GM19468 (cell line): ENCODE measurements at regions not wholly inside any gene's neighbourhood (a gene's known extent, or its start where the extent isn't known, plus 50 kb on each side); places are given as distances from the start of the nearest gene placed in this dataset.

ENCODE experiments used
- ATAC-seq: cut with Tn5 transposase; IDR thresholded peaks from one replicate; pipeline ENCODE4 v1.9.1; 2021; ENCODE audit warnings: mild to moderate bottlenecking, moderate library complexity, moderate number of reproducible peaks; ENCODE audit not compliant: unreplicated experiment; ENCODE audit errors: extremely low read depth

- ATAC-seq: no peak
These were observed 64.7 kb upstream of the TOP3B start for GRCh38 chr22:22047266-22047665.

GRCh38 chr22:22046370-22046769 is 63.8 kb upstream of the TOP3B start:
- ATAC-seq: no peak

GRCh38 chr22:22045571-22046335 is 63.2 kb upstream of the TOP3B start:
- no peak for ATAC-seq

- ATAC-seq: no peak
These were observed 61.6 kb upstream of the TOP3B start for GRCh38 chr22:22044153-22044552.

- no peak for ATAC-seq
These were observed 60.9 kb upstream of the TOP3B start for GRCh38 chr22:22043296-22044078.

GRCh38 chr22:22042599-22043295 is 60.2 kb upstream of the TOP3B start:
- no peak for ATAC-seq

GRCh38 chr22:22042009-22042408 is 59.4 kb upstream of the TOP3B start:
- ATAC-seq: no peak

GRCh38 chr22:22040908-22041307 is 58.3 kb upstream of the TOP3B start:
- ATAC-seq: no peak

GRCh38 chr22:22040472-22040871 is 57.9 kb upstream of the TOP3B start:
- ATAC-seq: no peak

- ATAC-seq: no peak
These were observed 56.9 kb upstream of the TOP3B start for GRCh38 chr22:22039286-22040074.

GRCh38 chr22:22038178-22038880 is 55.7 kb upstream of the TOP3B start:
- ATAC-seq: no peak

GRCh38 chr22:22037740-22038139 is 55.2 kb upstream of the TOP3B start:
- no peak for ATAC-seq

GRCh38 chr22:22037229-22037628 is 54.6 kb upstream of the TOP3B start:
- no peak for ATAC-seq

- no peak for ATAC-seq
These were observed 54.0 kb upstream of the TOP3B start for GRCh38 chr22:22036588-22036987.

- ATAC-seq: no peak
These were observed 53.3 kb upstream of the TOP3B start for GRCh38 chr22:22035771-22036314.

- ATAC-seq: no peak
These were observed 52.6 kb upstream of the TOP3B start for GRCh38 chr22:22035203-22035602.

GRCh38 chr22:22034469-22035132 is 52.0 kb upstream of the TOP3B start:
- ATAC-seq: no peak

GRCh38 chr22:22033803-22034468 is 51.3 kb upstream of the TOP3B start:
- no peak for ATAC-seq
